ENCODE measurements at regions not wholly inside any gene's neighbourhood (a gene's known extent, or its start where the extent isn't known, plus 50 kb on each side); places are given as distances from the start of the nearest gene placed in this dataset.

DNA sequence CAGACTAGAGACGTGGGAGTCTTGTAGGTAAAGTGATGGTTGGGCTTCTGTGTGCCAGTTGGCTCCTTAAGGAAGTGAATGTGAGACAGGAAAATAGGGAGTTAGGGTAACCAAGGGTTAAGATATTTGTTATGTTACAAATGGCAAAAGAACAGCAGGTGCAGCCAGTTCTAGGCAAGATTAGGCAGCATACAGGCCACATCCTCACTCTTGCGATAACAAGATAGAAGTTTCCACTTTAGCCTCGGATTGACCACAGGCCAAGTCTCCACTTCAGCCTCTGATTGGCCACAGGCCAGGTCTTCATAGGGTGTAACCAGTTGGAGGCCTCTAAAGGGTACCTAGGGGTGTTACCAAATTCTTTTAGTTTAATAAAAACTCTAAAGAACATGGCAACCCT lies 54.6 kb upstream of the ABCA1 start:
- no peak for TF ChIP-seq POLR2AphosphoS5 (IDR thresholded peaks at IDR 0.05; ENCODE audit: low read depth, low read length)
- TF ChIP-seq CTCF (IDR thresholded peaks at IDR 0.05) = no peak
- no peak for TF ChIP-seq TAF1 (IDR thresholded peaks at IDR 0.05; ENCODE audit: borderline replicate concordance, low read depth, low read length)
- TF ChIP-seq ELF1 (IDR thresholded peaks at IDR 0.05) = no peak
- no peak for TF ChIP-seq REST (IDR thresholded peaks at IDR 0.05; ENCODE audit: low read depth, low read length)
- TF ChIP-seq, protein P1, sequence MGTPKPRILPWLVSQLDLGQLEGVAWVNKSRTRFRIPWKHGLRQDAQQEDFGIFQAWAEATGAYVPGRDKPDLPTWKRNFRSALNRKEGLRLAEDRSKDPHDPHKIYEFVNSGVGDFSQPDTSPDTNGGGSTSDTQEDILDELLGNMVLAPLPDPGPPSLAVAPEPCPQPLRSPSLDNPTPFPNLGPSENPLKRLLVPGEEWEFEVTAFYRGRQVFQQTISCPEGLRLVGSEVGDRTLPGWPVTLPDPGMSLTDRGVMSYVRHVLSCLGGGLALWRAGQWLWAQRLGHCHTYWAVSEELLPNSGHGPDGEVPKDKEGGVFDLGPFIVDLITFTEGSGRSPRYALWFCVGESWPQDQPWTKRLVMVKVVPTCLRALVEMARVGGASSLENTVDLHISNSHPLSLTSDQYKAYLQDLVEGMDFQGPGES (IDR thresholded peaks at IDR 0.05; ENCODE audit: low read depth, low read length) = no peak
- TF ChIP-seq CHD2 (IDR thresholded peaks at IDR 0.05; ENCODE audit: low read length, partially characterized antibody) = no peak
- no peak for TF ChIP-seq USF1 (IDR thresholded peaks at IDR 0.05; ENCODE audit: borderline replicate concordance, low read depth)
- no peak for TF ChIP-seq RCOR1 (IDR thresholded peaks at IDR 0.05; ENCODE audit: low read length)
